Activated CD8-positive, alpha-beta memory T cell treated with anti-CD3 and anti-CD28 coated beads, Interleukin-2, amount 50 U/mL, for 48 hours (primary cell): ENCODE measurements at regions not wholly inside any gene's neighbourhood (a gene's known extent, or its start where the extent isn't known, plus 50 kb on each side); places are given as distances from the start of the nearest gene placed in this dataset.
"Not testable (repeated sequence)": the region's sequence is repeated elsewhere in the genome, so short reads cannot be mapped to it uniquely, and the experiment has no call there.

Source experiments
- DNase-seq: peaks from one replicate; pipeline ENCODE4 v3.0.0-alpha.2; 2020

DNA sequence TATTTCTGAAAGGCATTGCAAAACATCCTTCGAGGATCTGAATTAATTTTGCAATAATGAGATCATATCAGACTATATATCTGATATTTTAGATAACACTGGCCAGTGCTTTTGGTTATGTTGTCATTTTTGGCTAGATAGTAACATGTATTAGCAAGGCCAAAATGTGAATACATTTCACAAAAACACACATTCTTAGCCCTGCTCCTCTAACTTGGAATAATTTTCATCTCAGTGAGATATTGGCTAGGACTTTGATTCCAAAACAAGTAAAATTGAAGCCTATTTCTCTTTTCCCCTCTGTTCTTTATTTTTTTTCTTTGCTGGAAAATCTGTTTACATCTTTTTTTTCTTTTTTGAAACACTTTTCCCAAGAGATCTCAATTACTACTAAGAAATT is 466.8 kb upstream of the CDH4 start:
- no peak for DNase-seq

DNA sequence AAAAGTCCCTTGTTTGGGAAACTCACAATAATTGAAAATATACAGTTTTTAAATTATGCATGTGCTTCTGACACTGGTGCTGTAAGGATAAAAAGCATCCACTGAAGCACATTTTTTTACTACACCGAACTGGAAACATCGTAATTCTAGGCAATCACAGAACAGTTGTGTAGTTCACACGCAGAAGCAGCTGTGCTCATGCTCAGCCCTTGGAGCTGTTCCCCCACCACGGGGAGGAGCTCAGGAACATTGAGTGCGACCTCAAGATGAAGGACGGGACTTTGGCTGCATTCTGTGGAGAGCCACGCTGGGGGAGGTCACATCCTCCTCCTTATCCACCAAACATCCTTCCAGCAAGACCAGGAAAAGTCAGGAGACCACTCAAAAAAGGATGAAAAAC is 466.3 kb upstream of the CDH4 start:
- no peak for DNase-seq

DNA sequence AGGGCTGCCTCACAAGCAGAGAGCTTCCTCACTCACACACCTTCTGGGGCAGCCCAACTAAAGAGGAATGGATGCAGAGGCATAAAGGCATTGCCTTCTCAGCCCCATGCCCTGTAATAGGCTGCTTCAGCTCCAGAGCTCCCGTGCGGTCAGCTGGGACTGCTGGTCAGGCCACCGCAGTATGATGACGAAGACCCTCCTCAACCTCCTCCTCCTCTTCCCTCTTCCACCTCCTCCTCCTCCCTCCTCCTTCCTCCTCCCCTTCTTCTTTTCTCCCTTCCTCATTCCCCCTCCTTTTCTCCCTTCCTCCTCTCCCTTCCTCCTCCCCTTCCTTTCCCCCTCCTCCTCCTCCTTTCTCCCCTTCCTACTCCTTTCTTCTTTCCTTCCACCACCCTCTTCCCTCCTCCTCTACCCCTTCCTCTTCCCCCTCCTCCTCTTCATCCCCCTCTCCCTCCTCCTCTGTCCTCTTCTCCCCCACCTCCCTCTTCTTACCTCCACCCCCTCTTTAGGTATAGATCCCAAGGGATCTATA is 465.3 kb upstream of the CDH4 start:
- DNase-seq = no peak

DNA sequence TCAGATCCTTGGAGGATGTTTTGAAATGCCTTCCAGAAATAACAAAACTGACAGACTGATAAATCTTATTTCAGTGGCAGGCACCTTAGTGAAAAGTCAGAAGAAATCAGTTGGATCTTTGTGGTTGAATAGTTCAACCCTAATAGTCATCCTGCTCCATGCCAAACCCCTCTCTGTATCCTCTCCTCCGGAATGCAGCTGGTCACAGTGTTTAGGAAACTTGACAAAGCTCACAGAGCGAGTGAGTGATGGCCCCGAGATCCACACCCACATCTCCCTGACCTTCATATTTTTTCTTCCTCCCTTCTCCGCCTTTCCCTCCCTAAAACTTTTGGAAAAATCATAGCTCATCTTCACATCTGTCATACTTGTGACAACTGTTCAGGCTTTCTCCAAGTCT is 464.8 kb upstream of the CDH4 start:
- no peak for DNase-seq

DNA sequence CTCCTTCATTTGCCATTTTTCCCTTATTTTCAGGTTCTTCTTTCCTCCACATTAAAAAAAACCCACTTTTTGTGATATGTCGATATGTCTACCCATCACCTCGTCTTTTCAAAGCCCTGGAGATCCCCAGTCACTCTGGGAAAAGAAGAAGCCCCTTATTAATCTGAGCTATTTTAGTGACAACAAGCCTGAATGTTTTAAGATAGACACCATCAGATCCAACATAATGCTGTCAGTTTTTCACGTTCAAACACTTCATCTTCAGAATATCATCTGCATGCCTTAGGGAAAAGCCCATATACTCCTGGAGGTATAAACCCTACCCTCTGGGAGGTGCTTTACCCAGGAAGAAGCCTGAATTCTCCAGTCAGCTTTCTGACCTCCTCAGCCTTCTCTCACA is 464.0 kb upstream of the CDH4 start:
- DNase-seq = no peak

DNA sequence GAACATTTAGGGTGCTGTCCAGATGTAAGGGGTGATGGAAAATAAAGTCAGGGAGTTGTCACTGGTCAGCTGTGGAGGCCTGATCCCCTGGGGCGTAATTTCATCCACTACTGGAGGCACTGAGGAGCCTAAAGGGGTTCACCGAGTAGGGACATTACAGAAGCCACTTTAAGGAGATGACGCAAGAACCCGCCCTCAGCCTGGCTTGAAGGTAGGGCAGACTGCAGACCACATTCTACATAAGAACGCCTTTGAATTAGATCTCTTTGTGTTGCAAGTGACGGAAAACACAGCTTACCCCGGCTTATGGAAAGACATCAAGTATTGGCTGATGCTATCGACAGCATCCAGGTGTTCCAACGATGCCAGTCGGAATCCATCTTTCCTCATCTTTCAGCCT is 462.7 kb upstream of the CDH4 start:
- no peak for DNase-seq

DNA sequence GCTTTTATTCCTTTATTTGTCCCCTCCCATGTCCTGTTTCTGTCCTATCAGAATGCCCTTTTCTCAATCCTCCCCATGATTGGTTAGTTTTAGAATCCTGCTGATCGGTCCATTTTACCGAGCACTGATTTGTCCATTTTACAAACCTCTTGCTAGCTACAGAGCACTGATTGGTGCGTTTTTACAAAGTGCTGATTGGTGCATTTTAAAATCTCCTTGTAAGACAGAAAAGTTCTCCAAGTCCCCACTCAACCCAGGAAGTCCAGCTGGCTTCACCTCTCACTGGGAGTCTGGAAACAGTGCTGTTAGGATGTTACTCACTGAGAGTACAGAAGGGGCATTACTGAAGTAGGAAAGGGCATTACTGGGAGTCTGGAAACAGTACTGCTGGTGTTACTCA is 461.7 kb upstream of the CDH4 start:
- DNase-seq = not testable (repeated sequence)

DNA sequence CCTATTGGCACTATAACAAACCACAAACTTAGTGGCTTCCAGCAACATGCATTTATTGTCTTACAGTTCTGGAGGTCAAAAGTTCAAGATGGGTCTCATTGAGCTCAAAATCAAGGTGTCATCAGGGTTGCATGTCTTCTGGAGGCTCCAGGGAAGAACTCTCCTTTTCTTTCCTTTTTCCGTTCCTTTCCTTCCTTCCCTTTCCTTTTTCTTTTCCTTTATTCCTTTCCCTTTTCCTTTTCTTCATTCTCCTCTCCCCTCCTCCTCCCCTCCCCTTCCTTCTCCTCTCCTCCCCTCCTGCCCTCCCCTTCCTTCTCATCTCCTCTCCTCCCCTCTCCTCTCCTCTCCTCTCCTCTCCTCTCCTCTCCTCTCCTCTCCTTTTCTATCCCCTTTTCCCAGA is 460.2 kb upstream of the CDH4 start:
- DNase-seq = no peak

DNA sequence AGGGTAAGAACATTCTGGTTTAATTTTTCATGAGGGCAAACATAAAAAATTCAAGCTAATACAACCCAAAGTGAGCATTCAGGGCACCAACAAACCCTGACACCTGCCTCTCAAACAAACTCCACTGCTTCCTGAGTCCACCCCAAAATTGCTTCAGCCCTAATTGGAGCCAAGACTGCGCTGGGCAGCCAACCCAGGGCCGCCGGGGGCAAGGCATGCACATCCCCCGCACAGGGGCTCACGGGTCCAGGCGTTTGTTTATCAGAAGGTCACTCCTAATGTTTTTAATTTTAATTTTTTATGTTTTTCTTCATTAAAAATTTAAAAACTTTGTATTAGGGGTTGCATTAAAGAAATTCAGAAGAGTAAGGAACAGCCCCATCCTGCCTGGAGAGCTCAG is 459.1 kb upstream of the CDH4 start:
- DNase-seq = no peak

DNA sequence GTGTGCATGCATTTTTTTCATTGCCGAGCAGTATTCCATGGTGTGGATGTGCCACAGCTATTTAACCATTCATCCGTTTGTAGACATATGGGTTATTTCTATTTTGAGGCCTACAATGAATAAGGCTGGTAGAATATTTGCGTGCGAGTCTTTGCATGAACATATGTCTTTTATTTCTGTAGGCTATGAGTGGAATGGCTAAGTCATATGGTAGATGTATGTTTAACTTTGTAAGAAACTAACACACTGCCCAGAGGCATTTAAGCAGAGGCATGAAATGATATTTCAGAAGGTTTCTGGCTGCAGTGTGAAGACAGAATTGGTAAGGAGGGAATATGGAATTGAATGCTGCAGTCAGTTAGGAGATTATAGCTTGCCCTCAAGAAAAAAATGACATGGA is 457.4 kb upstream of the CDH4 start:
- DNase-seq = no peak

DNA sequence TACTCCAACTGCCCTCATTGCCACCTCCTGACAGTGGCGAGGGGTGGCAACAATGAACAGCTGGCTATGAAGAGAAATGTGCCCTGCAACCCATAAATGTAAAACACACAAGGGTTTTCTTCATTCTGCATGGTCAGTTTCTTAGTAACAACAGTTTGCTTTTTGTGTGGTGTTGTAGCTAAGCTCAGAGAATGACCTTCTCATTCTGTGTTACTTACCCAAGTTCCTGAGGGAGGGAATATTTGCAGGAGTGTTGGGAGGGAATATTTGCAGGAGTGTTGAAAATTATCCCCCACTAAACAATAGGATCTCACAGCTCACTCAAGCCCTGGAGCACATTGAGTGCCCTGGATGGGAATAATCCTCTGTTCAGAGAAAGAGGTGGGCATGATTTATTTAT is 456.4 kb upstream of the CDH4 start:
- DNase-seq = no peak

DNA sequence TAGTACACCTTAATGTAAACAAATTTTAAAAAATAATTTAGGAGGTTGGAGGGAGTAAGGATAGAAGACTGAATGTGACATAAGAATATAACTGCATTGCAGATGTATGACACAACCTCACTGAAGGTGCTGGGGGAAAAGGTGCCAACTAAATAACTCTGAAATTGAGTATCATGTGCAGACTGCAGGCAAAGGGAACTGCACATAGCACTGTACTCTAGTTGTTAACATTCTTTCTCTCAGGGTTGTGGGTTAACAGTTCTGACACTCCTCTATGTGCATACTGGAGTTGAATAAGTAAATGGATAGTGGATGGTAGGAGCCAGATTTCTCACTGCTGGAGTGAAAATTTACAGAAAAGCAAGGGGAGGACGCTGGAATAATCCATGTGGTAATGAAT is 451.9 kb upstream of the CDH4 start:
- DNase-seq = no peak

DNA sequence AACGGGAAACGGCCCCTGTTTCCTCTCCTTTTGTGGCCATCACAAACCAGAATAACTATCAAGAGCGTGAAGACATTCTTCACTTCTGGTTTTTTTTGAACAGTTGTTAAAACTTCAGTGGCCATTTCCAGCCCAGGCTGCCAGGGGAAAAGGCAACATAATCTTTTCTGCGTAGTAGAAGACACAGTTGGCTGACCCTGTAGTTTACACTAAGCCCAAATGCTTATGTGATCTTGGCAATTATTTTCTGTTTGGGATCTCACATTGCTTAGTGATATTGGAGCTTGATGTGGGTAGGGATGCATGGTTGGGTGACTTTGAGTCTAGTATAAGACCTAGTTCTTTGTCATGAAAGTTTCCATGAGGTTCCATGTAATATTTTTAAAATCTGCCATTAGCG is 449.4 kb upstream of the CDH4 start:
- DNase-seq = no peak

DNA sequence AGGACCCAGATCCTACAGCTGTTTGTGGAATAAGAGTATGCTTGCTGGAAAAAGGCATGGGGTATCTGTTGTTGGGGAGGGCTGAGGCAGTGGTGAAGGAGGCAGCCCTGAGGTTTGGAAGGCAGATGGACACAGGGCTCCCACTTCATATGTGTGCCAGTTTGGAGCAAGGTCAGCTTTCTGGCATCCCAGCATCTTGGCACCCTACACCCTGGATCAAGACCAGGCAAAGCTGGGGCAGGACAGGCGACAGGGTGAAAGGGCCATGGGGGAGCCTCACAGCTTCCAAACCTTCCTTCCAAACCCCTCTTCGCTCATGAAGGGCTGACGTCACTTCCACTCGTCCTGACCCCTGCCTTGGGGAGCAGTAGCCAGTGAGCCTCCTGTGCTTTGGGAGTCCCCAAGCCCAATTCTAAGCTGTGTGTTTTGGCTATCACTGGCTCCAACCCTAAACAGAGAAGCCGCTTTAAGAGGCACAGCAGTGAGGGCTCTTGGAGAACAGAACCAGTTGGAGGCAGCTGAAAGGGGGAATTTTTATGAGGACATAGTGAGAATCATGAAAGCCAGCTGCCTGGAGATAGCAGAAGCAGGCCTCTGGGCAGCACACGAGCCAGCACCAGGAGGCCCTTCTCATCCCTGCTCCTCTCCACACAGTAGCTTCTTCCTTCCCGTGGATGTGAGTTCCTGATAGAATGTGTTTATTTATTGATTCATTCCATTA is 448.6 kb upstream of the CDH4 start:
- no peak for DNase-seq

DNA sequence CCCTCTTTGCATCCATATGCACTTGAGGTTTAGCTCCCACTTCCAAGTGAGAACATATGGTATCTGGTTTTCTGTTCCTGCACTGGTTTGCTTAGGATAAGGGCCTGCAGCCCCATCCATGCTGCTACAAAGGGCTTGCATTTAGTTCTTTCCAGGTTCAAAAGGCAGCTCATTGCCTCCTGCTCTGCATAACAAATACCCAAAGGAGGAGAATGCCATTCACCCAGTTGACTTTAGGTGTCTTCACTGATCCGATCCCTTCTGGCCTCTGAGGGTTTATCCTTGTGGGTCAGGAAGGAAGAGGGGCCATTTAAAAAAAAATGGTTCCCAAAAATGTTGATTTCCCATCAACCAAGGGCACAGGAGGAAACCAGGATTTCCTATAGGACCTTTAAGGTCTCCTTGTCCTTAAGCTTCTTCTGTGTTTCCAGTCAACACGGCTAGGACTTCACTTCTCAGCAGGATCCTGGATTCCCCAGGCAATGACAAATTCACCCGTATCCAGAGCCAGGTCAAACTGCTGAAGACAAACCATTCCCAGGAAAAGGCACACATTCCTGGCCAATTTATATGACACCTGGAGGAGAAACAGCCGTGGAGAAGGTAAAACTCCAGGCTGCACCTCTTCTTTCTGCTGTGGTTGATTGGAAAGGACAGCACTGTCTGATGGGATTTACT is 447.7 kb upstream of the CDH4 start:
- no peak for DNase-seq

DNA sequence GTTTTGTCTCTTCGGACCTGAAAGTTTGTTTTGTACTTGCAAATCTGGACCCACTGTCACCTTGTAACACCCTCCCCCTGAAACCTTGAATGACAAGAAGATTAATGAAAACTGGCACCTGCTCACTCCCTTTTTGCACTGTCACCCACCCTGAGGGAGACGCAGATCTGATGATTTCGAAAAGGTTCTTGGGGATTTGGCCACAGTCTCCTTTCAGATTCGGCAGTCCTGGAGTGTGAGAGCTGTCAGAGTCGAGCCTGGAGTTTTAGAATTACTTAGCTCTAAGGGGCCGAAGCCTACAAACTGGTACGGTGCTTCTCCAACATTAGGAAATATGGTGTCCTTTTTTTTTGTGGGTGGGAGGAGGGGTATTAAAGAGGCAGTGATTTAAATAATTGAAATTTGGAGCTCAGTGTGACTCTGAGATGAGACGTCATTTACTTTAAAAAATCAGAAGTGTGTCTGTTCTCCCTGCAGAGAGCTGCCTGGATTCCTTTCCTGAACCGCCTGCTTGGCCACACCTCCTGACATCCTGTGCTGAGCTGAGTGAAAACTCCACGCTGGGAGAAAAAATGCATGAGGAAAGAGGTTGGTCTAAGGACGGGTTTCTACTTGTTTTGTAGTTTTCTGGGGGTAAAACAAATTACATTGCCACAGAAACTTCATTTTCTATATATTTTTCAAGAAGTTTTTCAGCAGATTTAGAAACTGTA is 447.0 kb upstream of the CDH4 start:
- DNase-seq = no peak

DNA sequence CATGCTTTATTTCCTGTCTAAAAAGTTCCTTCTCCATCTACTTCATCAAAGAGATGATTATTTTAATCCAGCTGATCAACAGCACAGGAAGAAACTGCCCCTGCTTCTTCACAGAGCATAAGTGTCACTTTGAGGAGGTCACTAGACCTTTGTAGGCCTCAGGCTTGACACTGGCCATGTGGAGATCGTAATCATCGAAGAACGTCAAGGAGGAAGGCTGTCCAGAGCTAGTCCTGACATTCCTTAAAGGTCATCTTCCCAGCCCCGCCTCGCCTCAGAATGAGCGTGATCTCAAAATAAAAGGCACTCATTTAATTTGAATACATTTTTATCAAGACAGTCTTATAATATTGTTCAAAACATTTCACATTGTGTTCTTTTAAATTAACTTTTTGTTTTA is 445.7 kb upstream of the CDH4 start:
- DNase-seq = no peak

DNA sequence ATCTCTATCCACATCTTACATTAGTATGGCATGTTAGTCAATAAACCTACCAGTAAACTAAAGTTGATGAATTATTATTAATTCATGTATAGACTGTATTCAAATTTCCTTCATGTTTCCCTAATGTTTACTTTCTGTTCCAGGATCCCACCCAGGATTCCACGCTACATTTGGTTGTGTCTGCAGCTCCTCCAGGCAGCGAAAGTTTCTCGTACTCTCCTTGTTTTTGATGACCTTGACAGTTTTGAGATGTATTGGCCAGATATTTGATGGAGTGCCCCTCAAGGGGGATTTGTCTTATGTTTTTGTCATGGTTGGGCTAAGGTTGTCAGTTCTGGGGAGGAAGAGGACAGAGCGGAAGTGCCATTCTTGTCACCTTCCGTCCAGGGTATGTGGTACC is 445.2 kb upstream of the CDH4 start:
- no peak for DNase-seq

DNA sequence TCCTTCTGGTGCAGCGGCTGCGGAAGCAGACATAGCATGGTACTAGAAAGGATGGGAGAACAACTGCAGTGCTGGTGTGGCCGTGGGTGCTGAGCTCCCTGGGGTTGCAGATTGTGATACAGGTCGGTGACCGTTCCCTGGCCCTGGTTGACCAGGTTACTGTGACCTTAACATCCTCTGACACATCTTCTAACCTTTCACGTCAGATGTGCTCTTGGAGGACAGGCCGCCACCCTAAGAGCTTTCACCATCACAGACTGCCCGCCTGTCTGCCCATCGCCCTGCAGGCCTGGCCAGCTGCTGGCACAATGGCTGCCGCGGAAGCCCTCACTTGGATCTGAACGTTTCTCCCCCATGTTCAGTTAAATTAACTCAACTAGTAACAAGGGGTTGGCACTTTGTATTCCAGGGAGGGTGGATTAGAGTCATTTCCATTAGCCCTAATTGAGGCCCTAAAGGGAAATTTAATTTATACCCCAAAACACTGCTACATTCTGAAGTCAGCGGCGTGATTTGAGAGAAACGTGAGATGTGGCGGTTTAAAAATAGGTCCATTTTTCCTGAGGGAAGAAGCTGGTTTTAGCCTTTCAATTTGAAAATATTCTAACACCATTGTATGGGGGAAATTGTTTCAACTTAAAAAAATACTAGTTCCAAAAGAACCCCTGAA is 443.9 kb upstream of the CDH4 start:
- no peak for DNase-seq

DNA sequence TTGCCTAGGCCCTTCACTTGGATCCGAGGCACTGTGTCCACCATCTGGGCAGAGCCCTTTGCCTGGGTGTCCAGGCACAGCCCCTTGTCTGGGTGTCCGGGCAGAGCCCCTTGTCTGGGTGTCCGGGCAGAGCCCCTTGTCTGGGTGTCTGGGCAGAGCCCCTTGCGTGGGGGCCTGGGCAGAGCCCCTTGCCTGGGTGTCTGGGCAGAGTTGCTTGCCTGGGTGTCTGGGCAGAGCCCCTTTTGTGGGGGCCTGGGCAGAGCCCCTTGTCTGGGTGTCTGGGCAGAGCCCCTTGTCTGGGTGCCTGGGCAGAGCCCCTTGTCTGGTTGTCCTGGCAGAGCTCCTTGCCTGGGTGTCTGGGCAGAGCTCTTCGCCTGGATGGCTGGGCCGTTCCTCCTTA is 443.4 kb upstream of the CDH4 start:
- DNase-seq = no peak

DNA sequence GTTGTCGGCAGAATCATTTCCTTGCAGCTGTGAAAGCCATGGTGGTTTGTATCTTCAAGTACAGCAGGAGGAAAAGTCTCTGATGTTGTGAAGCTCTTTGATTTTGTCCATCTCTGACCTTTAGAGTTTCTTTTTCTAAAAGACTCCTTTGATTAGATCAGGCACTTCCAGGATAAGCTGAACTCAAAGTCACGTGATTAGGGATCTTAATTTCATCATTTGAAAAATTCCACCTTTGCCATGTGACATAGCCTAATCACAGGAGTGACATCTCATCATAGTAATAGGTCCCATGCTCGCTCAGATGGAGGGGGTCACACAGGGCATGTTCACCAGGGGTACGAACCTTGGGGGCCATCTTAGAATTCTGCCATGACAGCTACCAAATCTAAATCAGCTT is 441.5 kb upstream of the CDH4 start:
- DNase-seq = no peak

DNA sequence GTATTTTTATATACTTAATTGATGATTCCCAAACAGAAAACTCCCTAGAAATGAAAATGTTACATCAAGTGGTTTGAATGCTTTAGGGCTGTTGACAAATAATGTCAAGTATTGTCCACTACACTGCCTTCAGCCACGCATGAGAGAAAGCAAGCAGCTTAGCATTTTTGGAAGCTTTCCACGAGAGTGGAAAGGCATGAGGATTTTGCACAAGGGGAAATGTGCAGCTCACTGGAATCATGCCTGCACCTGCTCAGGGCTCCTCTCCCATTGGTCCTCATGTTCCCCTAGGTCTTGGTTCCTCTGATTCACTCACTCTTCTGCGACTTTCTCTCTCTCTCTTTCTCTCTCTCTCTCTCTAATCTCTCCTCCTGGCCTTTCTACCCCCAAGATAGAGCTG is 439.5 kb upstream of the CDH4 start:
- DNase-seq = no peak

DNA sequence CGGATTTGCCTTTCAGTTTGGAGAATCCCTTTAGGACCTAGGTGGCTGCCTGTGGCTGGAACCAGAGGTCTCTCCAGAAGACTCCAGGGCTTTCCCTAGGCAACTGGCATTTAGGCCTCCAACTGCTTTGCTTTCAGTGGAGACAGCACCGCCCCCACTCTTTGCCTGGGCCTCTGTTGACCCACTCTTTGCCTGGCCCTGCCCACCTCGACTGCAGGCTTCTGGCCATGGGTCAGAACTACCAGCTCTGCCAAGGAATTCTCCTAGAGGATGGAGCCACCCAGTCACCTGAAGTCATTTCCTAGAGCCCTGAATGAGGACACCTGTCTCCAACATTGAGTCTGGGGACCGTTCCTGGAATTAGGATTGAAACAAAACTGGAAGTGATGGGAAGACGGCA is 439.0 kb upstream of the CDH4 start:
- DNase-seq = no peak

DNA sequence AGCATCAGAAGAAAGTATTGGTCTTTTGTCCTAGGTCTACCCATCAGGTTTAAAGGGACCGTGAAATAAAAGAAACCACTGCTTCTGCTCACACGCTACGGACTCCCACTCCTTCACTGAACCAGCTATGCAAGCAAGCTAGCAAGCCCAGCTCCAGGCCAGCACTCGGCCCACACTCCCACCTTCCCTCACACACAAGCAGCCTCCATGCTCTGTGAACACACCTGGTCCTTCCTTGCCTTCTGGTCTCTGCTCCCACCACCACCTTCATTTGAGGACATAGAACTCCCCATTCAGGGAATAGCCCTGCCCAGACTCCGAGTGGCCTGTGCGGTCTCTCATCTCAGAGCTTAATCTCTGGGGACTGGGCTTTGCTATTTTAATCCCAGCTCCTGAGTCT is 436.4 kb upstream of the CDH4 start:
- no peak for DNase-seq
